SK-N-SH (cell line): ENCODE measurements at regions not wholly inside any gene's neighbourhood (a gene's known extent, or its start where the extent isn't known, plus 50 kb on each side); places are given as distances from the start of the nearest gene placed in this dataset.
"Not testable (repeated sequence)": the region's sequence is repeated elsewhere in the genome, so short reads cannot be mapped to it uniquely, and the experiment has no call there.

ENCODE experiments used
- CTCF ChIP-seq: fragments of 200-600 bp; sonication (generic); IDR thresholded peaks from 2 replicates; pipeline ENCODE4 v1.6.1; 2017; ENCODE audit warnings: antibody characterized with exemption, mild to moderate bottlenecking, moderate library complexity
- EZH2phosphoT487 ChIP-seq: fragments of 200-600 bp; sonication (generic); IDR thresholded peaks from 2 replicates; pipeline ENCODE4 v1.6.1; 2017; ENCODE audit warnings: low read depth, mixed run types, mild to moderate bottlenecking, antibody characterized with exemption, moderate library complexity, borderline replicate concordance
- FOXJ3 ChIP-seq: sonication (generic); formaldehyde crosslinking; IDR thresholded peaks from 2 replicates; pipeline ENCODE4 v1.5.1; 2020; ENCODE audit warnings: mild to moderate bottlenecking, missing genetic modification reagents
- MAX ChIP-seq: IDR thresholded peaks from 2 replicates; pipeline ENCODE4 v1.4.0; 2012; ENCODE audit warnings: low read depth
- POLR2AphosphoS5 ChIP-seq: IDR thresholded peaks from 2 replicates; pipeline ENCODE4 v1.6.1; 2012; ENCODE audit warnings: low read depth, low read length
- REST ChIP-seq: IDR thresholded peaks from 2 replicates; pipeline ENCODE4 v1.6.1; 2012; ENCODE audit warnings: mild to moderate bottlenecking, low read depth, low read length, moderate library complexity
- RFX5 ChIP-seq: IDR thresholded peaks from 2 replicates; pipeline ENCODE4 v1.6.1; 2012; ENCODE audit warnings: mild to moderate bottlenecking, improper control_type of control experiment, low read length
- SMC3 ChIP-seq: IDR thresholded peaks from 2 replicates; pipeline ENCODE4 v1.6.1; 2012; ENCODE audit warnings: low read depth, low read length, improper control_type of control experiment
- TCF12 ChIP-seq: IDR thresholded peaks from 2 replicates; pipeline ENCODE4 v1.4.0; 2012

- not testable (repeated sequence) for TF ChIP-seq CTCF; RFX5; POLR2AphosphoS5; FOXJ3 (CRISPR knock-in tag); EZH2phosphoT487; TCF12; REST; MAX; SMC3
These were observed 142.4 kb upstream of the POC5 start for GRCh38 chr5:75859621-75860020.
